ENCODE measurements at regions not wholly inside any gene's neighbourhood (a gene's known extent, or its start where the extent isn't known, plus 50 kb on each side); places are given as distances from the start of the nearest gene placed in this dataset.

DNA sequence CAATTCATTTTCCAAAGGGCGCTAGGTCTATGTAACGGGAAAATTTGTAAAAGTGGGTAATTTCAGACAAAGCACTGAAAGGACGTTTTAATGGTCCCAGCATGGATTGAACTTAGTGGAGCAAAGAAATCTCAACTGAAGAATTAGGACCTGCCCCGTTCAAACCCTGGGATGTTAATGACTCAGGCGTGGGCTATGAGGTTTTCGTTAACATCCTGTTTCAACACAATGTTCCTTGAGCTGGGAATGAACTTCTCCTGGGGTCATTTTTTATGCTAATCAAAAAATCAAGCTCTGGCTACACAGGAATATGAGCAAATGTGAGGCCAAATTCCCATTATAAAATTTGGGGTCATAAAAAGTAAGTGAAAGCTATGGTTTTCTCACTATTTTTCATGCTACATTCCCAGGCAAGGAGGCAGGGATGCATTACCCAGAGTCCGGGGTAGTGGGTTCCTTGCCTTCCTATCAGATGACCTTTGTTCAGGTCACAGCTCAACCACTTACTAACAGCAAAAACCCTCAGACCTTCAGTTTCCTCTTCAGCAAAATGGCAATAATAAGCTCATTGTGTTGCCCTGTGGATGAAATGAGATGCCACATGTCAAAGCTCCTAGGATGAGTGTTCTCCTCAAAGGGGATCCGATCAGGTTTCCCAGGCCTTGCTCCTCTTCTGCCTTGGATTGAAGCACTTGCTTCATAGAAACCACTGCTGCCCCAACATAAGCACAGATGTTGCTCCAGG, 271.4 kb downstream of the ARRDC4 start:
- TF ChIP-seq EZH2 (IDR thresholded peaks at IDR 0.05) = no peak
- no peak for TF ChIP-seq POLR2AphosphoS5 (IDR thresholded peaks at IDR 0.05; ENCODE audit: borderline replicate concordance, low read depth, low read length)
